Superior temporal gyrus (tissue), 1 donor: ENCODE measurements at regions not wholly inside any gene's neighbourhood (a gene's known extent, or its start where the extent isn't known, plus 50 kb on each side); places are given as distances from the start of the nearest gene placed in this dataset.

ENCODE experiments used
- DNase-seq: peaks from one replicate; pipeline ENCODE4 v3.0.0-alpha.2; 2016; ENCODE audit errors: extremely low spot score

DNA sequence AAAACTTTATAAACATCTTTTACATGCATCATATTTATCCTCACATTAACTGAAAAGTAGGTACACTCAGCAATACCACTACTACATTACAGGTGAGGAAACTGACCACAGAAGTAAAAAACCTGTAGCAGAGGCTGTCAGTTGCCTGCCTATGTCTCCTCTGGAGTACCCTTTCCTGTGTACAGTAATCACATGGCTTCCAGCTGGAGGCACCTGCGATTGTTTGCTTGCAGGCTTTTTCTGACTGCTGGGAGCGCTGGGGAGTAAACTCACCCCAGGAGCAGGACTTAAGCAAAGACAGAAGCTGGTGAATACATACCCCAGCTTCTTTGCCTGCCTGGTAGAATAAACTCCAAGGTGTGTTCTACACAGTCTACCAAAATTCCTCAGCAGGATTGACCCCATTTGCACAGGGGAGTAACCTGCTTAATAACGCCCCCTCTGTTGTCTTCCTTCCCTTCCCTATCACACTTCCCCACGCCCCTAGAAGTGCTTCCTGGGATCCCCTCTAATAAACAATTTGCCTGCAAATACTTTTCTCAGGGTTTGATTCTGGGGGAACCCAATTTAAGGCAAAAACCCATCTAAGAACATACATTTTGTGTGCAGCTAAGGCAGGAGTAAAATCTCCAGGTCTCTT is 138.9 kb downstream of the PTH2R start:
- DNase-seq, result no peak

- no peak for DNase-seq
Observed at GRCh38 chr2:208546107-208546506, 139.5 kb downstream of the PTH2R start.

DNA sequence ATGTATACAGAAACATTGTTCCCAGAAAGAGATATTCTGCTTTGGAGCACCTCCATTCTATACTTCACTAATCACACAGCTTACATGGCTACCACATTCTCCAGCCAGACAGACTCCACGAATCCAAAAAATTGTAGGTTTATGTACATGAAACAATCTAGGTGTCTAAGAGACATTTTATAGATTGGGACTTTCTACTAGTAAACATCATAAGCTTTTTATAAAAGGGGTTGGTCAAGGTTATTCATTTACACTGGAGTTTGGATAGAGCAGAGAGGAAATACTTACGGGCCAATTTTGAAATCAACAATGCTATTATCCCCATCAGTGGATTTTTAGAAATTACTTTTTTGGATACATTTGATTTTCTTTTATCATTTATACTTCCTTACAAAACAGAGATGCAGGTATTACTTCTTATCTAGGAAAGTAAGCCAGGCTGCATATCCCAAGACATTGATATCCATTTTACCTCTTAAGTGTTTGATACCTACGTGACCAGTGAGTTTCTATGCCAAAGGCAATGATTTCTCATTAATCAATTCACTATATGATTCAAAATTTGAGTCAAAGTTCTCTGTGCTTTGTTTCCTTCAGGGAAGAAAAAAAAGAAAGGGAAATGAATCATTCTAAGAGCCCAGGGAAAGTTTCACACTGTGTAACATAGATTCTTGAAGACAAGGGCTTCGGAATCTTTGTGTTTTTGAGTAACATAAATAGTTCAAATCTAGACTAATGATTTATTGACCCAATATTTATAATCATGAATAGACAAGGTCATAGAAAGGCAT is 140.5 kb downstream of the PTH2R start:
- no peak for DNase-seq

GRCh38 chr2:208548700-208549099 is 142.1 kb downstream of the PTH2R start:
- DNase-seq, result no peak

- DNase-seq, result no peak
Observed at GRCh38 chr2:208549546-208550158, 143.1 kb downstream of the PTH2R start.

- DNase-seq, result no peak
Observed at GRCh38 chr2:208552943-208553342, 146.4 kb downstream of the PTH2R start.

DNA sequence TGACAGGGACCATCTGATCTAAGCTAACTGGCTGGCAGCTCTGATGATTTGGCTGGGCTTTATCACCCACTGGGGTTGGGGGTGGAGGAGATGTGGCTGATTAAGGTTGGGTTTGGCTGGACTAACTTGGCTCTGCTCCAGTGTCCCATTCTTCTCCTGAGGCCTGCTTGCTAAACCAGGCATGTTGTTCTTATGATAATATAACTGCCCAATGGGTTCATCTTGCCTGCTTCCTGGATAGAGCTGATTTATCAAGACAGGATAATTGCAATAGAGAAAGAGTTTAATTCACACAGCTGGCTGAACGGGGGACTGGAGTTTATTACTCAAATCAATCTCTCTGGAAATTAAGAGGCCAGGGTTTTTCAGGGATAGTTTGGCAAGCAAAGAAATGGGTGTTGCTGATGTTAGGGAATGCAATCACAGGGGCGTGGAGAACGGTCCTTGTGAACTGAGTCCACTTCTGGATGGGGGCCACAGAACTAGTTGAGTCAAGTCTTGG is 150.4 kb downstream of the PTH2R start:
- no peak for DNase-seq

DNA sequence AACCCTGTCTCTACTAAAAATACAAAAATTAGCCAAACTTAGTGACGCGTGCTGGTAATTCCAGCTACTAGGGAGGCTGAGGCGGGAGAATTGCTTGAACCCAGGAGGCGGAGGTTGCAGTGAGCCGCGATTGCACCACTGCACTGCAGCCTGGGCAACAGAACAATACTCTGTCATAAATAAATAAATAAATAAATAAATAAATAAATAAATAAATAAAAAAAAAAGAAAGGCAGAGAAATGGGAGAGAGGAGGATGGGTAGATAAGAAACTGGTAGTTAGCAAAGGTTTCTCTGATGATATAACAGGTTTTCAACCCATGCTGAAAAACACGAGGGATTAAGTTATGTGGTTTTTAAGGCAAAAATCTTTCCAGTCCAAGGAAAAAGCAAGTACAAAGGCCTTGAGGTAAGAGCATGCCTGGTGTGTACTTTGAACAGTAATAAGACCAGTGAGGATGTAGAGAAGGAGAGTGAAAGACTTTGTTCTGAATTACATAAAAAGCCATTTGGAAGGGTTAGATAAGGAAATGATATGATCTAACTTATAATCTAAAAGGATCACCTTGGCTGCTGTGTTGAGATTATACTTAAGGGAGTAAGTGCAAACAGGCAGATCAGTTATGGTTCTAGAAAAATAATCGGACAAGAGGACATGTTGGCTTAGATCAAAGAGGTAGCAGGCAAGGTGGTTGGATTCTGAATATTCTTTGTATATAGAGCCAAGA is 159.3 kb downstream of the PTH2R start:
- no peak for DNase-seq

DNA sequence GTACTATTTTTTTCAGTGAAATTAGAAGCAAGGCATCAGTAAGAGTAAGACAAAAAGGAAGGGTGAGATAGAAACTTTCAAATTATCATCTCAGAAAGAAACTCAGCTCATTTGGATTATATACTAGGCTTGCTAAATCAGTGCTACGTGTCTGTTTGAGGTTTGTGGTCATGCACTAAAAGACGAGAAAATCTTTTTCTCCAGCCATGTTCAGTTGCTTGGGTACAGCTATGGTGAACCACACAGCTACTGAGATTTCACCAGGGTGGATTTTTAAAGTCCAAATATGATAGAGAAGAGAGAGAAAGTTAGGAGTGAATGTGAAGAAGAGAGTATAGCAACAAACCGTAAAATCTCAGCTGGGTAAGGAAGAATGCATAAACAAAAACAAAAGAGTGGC is 161.6 kb downstream of the PTH2R start:
- DNase-seq, result no peak

DNA sequence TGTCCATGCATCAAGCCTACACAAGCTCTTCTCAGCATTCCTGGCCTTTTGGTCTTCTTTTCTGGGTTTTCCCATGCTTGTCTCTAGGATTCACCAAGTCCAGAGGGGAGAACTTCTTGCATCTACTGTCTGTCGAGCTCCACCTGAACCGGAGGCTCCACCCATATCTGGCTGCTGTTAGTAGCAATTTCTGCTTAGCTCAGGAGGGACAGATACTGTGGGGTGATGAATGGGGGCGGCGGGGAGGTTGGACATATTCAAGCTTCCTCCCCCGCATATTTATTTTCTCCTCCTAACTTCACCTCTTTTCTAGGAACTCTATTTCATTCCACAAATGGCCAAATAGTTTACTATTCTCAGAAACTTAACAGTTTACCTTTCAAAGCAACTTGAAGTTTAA is 163.5 kb downstream of the PTH2R start:
- no peak for DNase-seq

DNA sequence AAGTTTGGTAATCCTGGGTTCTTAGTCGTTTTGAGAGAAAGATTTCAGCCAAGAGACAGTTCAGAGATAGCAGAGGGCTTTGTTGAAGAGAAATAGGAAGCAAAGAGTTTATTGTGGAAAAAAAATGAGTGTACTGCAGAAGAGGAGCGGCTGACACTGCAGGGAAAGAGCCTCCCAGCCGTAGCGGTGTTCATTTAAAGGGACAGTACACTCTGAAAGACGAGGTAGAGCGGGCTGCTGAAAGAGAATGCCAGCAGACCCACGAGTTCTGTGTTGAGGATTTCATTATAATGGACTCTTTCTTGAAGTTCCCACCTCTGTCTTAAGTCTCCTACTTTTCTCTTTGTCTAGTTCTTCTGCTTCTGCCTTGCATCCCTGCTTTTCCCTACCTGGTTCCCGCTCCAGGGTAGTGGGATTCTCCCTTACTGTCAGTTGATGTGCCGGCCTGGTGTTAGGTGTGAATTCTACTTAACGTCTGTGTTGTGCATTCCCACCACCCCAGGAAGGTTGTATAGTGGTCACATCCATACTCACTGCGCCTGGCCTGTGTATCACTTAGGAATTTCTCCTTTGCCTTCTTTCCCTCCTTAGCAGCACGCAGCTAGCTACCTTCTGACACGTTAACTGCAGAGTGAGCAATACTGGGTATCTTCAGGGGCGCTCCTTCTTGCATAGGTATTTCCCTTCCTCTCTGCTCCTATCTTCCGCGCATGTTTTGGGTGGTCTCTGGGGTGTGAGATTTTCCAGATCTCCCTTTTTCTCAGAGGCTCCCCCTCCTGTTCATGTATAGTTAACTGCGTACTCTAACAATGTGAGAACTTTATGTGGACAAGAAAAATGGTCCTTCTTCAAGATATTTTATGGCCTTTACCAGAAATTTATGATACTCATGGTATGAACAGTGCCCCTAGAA is 164.5 kb downstream of the PTH2R start:
- DNase-seq, result no peak

DNA sequence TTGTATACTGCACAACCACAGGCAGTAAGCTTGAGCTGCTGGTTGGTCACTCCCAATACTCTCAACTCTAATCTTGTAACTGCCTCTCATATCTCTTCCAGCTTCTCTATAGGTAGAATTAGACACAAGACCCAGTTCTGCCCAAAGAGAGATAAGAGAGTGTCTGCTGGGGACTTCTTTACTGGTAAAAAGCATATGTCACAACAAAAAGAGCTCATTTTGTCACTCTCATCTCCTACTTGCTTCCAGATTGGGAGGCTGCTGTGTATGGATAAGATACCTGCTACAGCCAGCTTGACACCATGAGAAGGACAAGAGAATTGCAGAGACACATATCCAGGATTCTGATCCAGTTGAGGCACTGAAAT is 165.2 kb downstream of the PTH2R start:
- DNase-seq, result no peak

GRCh38 chr2:208573569-208573968 is 167.0 kb downstream of the PTH2R start:
- no peak for DNase-seq

- DNase-seq, result no peak
Observed at GRCh38 chr2:208579678-208580077, 173.1 kb downstream of the PTH2R start.

- DNase-seq, result no peak
Observed at GRCh38 chr2:208584378-208584985, 177.9 kb downstream of the PTH2R start.

GRCh38 chr2:208586516-208586915 is 179.9 kb downstream of the PTH2R start:
- DNase-seq, result no peak

DNA sequence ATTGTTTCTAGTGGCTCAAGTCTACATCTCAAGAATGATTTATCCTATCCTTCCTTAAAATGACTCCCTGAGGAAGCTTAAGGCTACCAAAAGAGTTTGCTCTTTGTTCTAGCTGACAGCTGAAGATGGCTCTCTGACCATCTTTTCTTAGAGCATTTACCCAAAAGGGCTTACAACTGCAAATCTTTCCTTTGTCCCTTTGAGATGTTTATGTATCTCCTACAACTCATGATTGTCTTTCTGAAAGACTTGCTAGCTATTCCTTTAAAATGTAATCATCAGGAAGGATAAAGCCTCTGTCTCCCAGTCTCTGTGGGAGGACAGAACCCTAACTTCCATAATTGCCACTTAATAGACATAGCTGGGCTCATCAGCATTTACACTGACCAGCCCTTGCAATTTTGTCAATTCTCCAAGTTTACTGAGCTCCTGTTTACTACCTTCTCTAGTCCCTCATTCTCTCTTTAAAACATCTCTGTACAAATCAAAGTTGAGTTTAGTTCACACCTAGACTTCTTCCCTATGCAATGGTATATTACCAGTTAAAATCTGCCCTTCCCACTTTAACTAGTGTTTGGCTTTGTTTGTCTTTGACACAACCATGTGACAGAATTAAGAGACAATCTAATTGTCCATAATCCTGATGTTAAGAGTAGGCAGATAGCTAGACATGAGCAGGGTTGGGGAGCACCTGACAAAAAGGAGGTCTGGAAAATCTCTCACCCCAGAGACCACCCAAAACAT is 188.2 kb downstream of the PTH2R start:
- DNase-seq, result no peak

DNA sequence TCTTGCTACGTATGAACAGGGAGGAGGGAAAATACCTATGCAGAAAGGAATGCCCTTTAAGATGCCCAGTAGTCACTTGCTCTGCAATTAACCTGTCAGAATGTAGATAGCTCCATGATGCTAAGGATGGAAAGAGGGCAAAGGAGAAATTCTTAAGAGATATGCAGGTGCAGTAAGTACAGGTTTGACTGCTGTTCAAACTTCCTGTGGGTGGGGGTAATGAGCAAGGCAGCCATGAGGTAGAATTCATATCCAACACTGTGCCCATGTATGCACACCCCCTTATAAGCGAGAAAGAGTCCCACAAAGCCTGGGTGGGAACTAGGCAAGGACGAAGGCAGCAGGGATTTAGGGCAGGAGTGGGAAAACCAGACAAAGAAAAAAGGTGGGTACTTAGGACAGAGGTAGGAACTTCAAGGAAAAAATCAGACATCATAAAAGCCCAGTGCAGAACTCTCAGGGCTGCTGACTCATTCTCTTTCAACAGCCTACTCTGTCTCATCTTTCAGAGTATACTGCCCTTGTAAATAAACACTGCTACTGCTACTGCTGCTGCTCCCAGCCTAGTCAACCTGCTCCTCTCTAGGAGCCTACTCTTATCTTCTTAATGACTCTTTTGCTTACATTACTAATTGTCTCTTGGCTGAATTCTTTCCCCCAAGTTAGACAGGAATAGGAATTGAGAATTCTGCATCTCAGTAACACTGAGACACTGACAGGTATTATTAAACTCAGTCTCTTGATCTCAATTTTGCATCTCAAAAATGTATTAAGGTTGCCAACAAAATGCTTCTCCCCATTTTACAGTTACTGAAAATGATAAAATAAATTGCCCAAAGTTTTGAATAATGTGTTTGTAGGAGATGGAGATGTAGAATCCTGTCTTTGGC is 189.0 kb downstream of the PTH2R start:
- DNase-seq, result no peak

DNA sequence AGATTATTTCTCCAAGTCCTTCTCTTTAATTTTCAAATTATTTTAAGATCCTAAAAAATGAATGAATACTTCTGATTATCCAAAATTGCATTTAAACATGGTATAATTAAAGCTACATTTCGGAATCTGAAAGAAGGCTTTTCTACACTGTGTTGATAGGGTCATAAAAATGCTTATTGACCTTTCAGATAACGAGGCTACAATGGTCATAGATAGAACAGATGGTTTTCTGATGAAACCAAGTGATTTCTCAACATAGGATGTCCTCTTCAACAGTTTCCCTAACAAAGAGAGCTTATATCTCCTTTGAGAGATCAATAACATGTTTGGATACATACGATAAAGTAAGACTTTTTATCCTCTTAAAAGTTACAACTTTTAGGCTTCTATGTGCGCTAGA is 201.1 kb downstream of the PTH2R start:
- DNase-seq, result no peak
